NCI-H460 (cell line): ENCODE measurements at regions not wholly inside any gene's neighbourhood (a gene's known extent, or its start where the extent isn't known, plus 50 kb on each side); places are given as distances from the start of the nearest gene placed in this dataset.
A peak's percentile ranks its signal among the peaks of the same experiment; 100 is the strongest.

Source experiments
- DNase-seq: peaks from one replicate; pipeline ENCODE4 v3.0.0-alpha.2; 2016; ENCODE audit warnings: low read depth; ENCODE audit errors: extremely low read depth

- DNase-seq: no peak
These were observed 109.2 kb upstream of the ADGRF1 start for GRCh38 chr6:47151232-47151898.

DNA sequence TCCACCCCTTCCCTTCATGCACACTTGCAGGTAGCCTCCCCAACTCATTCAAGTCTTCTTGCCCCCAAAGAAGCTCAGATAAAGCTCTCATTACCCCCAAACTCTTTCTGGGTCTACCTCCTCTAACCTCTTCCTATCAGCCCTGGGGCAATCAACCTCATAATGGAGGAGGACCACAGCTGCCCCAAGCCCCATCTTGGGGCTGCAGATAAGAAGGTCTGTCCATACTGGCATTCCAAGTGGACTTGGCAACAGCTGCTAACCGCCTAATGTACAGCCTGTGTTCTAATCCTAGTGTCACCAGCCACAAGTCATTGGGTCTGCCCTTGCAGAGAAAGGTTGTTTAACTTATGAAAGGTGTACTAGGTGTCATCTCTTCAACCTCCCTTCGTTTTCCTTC lies 107.4 kb upstream of the ADGRF1 start:
- DNase-seq: no peak

- DNase-seq: no peak
These were observed 106.9 kb upstream of the ADGRF1 start for GRCh38 chr6:47149066-47149465.

- DNase-seq: no peak
These were observed 105.8 kb upstream of the ADGRF1 start for GRCh38 chr6:47147836-47148344.

- DNase-seq: no peak
These were observed 105.1 kb upstream of the ADGRF1 start for GRCh38 chr6:47147175-47147727.

DNA sequence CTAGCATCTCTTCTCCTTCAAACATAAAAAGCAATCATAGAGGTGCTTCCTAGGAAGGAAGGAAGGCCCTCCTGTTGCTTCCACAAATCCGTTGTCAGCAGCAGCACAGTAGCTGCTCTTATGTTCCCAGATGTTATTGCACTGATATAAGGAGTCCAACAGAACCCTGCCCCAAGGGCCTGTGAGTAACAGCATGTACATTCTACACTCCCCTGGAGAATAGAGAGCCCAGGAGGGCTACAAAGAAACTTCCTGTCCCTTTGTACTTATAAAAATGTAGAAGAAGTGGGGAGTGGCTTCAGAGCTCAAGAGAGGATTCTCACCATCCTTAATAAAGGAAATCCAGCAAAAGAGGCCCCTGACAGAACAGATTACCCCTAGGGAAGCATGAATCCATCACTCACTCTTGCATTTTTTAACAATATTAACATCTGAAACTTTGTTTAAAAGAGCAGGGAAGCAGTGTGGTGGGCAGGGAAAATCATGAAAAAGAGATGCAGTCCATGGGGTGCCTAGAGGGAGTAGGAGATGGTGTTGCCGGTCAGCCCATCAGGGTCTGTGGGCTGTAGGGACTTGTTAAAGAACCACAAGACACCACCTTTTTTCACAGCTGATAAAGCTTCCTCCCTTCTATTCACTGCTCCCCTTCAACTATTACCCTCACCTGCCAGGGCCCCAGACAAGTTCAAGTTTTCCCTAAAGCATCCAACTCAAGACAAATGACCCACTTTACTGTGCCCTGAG lies 104.5 kb upstream of the ADGRF1 start:
- DNase-seq: no peak

GRCh38 chr6:47145212-47145611 lies 103.1 kb upstream of the ADGRF1 start:
- DNase-seq: no peak

DNA sequence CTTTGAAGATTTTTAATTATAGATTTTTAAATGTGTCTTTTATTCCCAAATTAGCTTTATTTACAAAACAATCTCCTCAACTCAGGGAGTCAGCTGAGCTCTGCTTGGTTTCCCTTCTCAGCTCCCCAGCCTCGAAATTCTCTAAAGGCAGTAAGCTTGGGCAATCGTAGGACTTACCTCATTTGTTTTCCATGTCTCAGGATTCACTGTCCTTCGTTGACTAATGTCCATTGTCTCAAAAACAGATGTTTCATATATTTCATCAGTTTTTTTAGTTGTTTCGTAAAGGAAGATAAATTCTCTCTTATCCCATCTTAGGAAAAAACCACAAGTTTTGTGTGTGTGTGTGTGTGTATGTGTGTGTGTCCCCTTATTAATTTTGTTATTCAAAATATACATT lies 102.2 kb upstream of the ADGRF1 start:
- no peak for DNase-seq

DNA sequence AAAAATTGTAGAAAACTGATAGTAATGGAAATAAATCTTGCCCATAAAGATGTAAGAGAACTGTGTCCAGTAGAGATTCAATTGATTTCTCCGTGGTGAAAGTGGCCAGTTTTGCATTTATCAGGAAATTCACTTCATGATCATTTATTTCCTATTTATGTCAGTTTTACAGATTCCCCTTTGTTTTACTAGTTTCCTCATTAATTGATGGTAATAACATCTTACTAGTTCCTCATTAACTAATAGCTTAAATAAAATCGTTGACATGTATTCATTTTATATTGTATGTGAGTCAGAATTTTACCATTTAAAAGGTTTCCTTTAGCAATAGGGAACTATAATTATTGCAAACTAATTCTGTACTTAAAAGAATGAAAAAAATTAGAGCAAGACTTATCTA lies 99.8 kb upstream of the ADGRF1 start:
- no peak for DNase-seq

DNA sequence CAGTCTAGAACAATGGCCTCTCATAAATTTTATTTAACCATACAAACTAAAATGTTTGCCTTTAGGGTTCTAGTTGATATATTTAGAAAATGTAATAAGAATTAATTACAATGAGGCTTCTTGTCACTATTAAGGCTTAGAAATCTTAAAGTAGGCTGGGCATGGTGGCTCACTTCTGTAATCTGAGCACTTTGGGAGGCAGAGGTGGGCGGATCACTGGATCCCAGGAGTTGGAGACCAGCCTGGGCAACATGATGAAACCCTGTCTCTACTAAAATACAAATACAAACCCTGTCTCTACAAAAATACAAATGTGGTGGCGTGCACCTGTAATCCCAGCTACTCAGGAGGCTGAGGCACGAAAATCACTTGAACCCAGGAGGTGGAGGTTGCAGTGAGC lies 99.0 kb upstream of the ADGRF1 start:
- DNase-seq: no peak

GRCh38 chr6:47138046-47138445 lies 95.9 kb upstream of the ADGRF1 start:
- DNase-seq: no peak

DNA sequence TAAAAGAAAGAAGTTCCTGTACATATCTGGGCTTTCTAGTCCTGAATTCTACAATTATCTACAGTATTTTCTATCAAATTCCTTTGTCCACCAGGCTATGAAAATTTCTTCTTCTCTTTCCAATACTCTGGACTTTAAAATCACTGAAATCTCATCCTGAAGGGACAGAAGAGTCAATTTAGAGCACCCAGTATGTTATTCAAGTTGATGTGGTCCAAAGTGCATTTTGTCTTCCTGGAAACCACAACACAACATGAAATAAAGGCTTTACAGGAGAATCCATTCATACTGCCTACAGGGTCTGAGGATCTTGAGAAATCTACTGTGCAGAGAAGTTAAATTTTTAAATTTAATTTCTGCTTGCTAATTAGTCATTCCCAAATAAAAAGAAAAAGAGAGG lies 94.9 kb upstream of the ADGRF1 start:
- DNase-seq: no peak

- peak; percentile 54 for DNase-seq
These were observed 93.6 kb upstream of the ADGRF1 start for GRCh38 chr6:47135772-47136171.

- DNase-seq: peak; percentile 66
These were observed 92.5 kb upstream of the ADGRF1 start for GRCh38 chr6:47134476-47135189.

GRCh38 chr6:47133230-47134000 lies 91.3 kb upstream of the ADGRF1 start:
- DNase-seq: no peak

GRCh38 chr6:47132724-47133123 lies 90.6 kb upstream of the ADGRF1 start:
- no peak for DNase-seq

DNA sequence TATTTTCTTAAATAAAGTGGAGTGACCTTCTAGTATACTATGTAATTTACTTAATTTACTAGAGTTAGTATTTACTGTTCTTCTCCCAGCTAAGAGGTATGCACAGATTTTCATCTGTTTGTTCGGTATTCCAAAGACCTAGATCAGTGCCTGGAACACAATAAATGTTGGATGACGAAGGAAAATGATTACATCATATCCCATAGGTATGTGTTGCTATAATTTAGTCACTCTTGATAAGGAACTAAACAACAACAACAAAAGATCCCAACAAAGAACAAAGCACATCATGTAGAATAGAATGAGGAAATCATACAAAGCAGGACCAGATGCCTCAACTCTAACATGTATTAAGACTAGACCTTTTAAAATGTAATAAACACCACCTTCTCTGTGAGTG lies 89.6 kb upstream of the ADGRF1 start:
- no peak for DNase-seq

DNA sequence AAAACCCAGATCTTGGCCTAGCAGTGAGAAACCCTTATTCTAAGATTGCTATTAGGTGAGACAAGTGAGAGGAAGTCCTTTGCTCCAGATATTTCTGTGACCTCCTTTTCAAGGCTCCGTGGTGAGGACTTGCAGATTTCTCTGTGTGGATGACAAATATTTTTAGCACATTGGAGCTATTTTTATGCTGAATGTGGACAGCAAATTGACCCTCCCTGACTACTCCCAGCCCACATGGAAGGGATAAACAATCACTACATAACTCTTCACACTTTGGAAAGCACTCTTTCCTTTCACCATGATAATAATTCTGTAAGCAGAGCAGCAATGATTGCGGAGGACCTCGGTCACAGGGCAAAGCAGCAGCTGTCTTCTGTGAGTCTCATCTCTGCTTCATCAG lies 88.0 kb upstream of the ADGRF1 start:
- DNase-seq: no peak

GRCh38 chr6:47129129-47129528 lies 87.0 kb upstream of the ADGRF1 start:
- DNase-seq: no peak

GRCh38 chr6:47126647-47127391 lies 84.7 kb upstream of the ADGRF1 start:
- DNase-seq: no peak
